ENCODE measurements at regions not wholly inside any gene's neighbourhood (a gene's known extent, or its start where the extent isn't known, plus 50 kb on each side); places are given as distances from the start of the nearest gene placed in this dataset.

- DNase-seq (ENCODE audit: extremely low read depth, low read depth): no peak
- TF ChIP-seq, protein P1, sequence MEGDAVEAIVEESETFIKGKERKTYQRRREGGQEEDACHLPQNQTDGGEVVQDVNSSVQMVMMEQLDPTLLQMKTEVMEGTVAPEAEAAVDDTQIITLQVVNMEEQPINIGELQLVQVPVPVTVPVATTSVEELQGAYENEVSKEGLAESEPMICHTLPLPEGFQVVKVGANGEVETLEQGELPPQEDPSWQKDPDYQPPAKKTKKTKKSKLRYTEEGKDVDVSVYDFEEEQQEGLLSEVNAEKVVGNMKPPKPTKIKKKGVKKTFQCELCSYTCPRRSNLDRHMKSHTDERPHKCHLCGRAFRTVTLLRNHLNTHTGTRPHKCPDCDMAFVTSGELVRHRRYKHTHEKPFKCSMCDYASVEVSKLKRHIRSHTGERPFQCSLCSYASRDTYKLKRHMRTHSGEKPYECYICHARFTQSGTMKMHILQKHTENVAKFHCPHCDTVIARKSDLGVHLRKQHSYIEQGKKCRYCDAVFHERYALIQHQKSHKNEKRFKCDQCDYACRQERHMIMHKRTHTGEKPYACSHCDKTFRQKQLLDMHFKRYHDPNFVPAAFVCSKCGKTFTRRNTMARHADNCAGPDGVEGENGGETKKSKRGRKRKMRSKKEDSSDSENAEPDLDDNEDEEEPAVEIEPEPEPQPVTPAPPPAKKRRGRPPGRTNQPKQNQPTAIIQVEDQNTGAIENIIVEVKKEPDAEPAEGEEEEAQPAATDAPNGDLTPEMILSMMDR (IDR thresholded peaks at IDR 0.05; ENCODE audit: low read depth, low read length): no peak
Measured at GRCh38 chr16:49216593-49216992, 65.0 kb downstream of the CBLN1 start.

DNA sequence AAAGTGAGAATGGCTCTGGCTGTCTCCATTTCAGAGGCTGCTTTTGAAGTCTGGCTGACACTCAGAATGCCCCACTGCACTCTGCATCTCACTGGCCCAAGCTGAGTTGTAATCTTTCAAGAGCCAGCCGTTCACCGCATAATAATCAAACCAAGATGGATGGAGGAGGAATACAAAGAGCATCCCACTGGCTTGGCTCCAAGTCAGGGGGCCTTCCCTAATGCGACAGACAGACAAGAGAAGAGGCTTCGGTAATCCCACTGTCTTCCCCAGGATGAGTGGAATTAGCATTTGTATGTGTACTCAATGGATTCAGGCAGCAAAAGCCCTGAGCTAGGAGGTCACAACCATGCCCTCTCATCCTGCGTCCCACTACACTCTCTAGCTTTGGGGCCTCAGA is 68.0 kb downstream of the CBLN1 start:
- no peak for DNase-seq (ENCODE audit: extremely low read depth, low read depth)
- TF ChIP-seq, protein P1 (IDR thresholded peaks at IDR 0.05; ENCODE audit: low read depth, low read length): no peak

DNA sequence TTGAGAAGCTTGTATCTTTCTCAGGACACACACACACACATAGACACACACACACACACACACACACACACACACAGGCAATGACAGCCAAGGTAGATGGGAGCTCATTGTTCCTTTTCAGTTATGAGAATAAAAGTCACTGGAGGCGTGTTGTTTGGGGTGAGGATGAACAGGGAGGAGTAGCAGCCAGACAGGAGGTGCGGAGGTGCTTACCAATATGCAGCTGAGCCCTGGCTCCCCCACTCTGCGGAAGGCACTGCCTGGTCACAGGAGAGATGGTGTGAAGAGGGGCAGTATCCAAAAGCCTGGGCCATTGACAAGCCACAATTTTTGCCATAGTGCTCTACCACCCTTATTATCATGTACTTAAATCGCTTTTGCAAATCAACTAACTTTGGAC is 77.4 kb downstream of the CBLN1 start:
- TF ChIP-seq, protein P1 (IDR thresholded peaks at IDR 0.05; ENCODE audit: low read depth, low read length): no peak
- DNase-seq (ENCODE audit: extremely low read depth, low read depth): no peak

DNA sequence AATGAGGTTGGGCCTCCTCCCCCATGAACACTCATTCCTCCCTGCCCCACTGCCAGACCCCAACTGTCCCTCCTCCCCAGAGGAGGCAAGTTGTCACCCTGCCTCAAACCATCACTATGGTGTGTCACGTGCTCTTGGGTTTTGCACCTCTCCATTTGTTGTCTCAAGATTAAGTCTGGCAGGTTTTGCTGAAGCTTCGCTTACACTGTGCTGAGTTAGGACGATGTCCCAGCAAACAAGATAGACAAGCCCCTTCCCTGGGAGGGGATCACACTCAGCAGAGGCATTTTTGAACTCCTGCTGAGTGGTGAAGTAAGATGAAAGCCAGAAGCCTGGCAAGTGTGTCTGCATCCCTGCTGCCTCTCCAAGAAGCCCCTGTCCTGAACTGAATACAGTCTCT is 78.3 kb downstream of the CBLN1 start:
- TF ChIP-seq, protein P1 (IDR thresholded peaks at IDR 0.05; ENCODE audit: low read depth, low read length): no peak

GRCh38 chr16:49201118-49201517 is 80.5 kb downstream of the CBLN1 start:
- TF ChIP-seq, protein P1 (IDR thresholded peaks at IDR 0.05; ENCODE audit: low read depth, low read length): no peak
- DNase-seq (ENCODE audit: extremely low read depth, low read depth): no peak

More for the DNA sequence above, 78.3 kb downstream of the CBLN1 start:
- DNase-seq (ENCODE audit: extremely low read depth, low read depth): no peak

- no peak for DNase-seq (ENCODE audit: extremely low read depth, low read depth)
- TF ChIP-seq, protein P1 (IDR thresholded peaks at IDR 0.05; ENCODE audit: low read depth, low read length): no peak
Measured at GRCh38 chr16:49200223-49200820, 81.3 kb downstream of the CBLN1 start.

DNA sequence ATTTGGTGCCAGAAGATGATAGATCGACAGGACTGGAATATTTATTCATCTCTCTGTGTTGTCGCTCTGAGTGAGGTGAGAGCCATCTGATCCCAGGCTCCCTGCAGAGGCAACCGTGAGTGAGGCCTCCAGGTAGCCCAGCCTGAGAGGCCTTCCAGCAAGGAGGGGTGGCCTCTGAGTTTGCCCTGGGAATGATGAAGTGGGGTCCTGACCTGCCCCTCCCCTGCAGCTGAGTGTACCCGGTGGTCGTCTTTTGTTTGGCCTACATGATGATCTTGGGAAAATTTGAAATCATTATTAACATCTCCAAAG is 86.4 kb downstream of the CBLN1 start:
- no peak for DNase-seq (ENCODE audit: extremely low read depth, low read depth)
- TF ChIP-seq, protein P1 (IDR thresholded peaks at IDR 0.05; ENCODE audit: low read depth, low read length): no peak
